ENCODE measurements at regions not wholly inside any gene's neighbourhood (a gene's known extent, or its start where the extent isn't known, plus 50 kb on each side); places are given as distances from the start of the nearest gene placed in this dataset.
"Not testable (repeated sequence)": the region's sequence is repeated elsewhere in the genome, so short reads cannot be mapped to it uniquely, and the experiment has no call there.

- DNase-seq: no peak
Observed at GRCh38 chr4:27888505-27888904, 1027.9 kb downstream of the STIM2 start.

GRCh38 chr4:27894951-27895350 is 1034.3 kb downstream of the STIM2 start:
- DNase-seq: no peak

GRCh38 chr4:27908356-27908755 is 1047.7 kb downstream of the STIM2 start:
- DNase-seq: no peak

DNA sequence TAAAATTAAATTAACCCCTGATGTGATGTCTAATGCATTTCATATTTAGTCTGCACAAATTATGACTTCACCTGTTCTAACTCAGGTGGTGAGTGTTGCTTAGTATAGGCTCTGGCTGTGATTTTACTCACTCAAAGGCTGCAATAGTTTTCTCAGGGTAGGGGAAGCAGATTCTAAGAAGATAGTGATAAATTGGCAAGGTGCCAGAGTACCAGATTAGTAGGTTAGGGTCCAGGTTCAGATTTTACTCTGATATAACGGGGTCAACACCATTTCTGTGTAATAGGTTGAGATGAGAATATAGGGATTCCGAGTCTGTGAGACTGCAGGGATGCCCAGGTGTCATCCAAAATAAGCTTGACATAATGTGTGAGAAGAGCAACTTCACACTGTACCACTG is 1049.6 kb downstream of the STIM2 start:
- no peak for DNase-seq

DNA sequence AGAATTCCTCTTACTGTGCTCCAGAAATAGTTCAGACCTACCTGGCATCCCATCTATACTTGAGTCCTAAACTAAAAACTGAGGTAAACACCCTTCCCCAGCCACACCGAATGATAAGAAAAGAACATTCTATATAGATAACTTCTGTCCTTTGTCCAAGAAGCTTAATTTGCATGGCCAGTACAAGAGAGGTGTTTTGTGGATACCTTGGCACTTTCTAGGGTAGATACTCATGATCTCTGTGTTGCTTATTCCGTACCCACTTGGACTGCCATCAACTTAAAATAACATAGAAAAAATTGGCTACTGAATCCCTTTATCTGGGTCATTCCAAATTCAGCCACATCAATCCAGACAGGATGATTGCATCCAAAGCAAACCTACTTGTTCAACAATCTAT is 1050.4 kb downstream of the STIM2 start:
- DNase-seq: no peak

DNA sequence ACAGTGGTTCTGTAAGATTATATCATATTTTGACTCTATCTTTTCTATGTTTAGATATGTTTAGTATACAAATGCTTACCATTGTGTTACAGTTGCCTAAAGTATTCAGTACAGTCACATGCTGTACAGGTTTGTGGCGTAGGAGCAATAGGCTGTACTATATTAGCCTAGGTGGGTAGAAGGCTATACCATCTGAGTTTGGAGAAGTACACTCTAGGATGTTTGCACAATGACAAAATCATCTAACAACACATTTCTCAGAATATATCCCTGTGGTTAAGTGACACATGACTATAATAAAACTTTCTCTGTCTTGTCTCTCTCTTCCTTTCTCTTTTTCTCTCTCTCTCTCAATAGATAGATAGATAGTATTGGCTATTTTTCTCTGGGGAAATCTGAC is 1053.1 kb downstream of the STIM2 start:
- DNase-seq: no peak

DNA sequence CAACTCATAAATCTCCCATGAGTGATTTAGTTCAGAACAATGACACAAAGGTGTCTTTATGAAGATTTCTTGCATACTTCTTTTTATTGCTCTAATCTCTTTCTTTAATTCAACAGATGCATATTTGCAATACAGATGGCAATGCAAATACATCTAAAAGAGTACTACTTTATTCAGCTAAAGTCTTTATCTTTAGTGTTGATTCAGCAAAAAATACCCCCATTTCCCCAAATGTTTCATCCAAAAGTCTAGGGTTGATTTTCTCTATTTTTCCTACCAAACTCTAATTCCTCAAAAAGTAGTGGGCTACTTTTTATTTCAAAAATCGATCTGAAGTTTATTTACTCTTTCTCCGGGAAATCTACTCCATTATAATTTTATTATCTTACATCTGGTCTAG is 1055.2 kb downstream of the STIM2 start:
- DNase-seq: no peak

GRCh38 chr4:27916452-27917184 is 1056.0 kb downstream of the STIM2 start:
- DNase-seq: no peak

DNA sequence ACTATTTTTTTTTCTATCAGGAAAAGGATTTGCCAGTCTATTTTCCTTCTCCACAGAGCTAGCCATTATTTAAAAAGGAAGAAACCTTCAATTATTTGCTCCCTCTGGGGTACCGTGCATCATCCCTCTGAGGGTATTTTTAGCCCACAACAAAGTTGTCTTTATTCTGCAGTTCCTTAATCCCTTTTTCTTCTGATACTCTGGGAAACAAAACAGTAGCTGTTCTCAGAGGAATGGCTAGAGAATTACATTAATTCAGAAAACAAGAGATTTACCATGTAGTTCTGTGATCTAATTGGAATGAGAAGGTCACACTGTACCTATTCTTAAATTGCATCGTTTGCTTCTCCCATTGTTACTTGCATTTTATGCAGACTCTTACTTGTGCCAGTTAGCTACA is 1056.7 kb downstream of the STIM2 start:
- peak; percentile 48 for DNase-seq

DNA sequence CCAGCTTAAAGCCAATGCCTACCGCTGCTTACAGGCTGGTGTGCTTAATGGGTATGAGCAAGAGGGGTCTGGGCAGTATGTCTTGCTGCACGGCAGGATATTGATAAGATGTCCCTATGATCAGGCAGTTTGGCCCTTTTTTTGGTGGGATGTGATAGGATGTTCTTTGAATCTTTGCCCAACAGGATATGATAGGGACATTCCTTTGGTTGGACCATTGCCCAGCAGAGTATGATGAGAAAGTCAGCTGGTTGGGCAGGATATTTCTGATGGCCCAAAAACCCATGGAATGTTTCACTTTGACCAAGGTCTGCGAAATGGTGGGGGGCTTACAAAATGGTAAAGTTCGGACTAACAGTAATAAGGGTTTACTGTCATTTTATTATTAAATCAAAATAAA is 1060.6 kb downstream of the STIM2 start:
- no peak for DNase-seq

GRCh38 chr4:27928761-27929540 is 1068.3 kb downstream of the STIM2 start:
- no peak for DNase-seq

DNA sequence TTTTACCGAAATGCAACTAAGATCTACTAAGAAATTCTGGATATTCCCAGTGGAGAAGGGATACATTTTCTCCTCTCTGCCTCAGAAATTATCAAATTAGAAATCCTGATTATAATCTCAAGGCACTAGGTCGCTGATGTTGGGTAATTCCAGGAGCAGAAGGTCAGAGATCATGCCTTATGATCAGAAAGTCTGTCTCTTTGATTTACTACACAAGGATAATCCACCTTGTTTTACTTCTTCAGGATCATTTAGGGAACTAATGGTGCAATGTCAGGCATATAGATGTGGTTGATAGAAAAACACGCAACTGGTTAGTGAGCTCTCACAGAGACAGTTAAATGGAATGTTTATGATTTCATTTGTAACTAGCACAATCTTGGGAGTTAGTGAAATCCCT is 1069.7 kb downstream of the STIM2 start:
- DNase-seq: no peak

DNA sequence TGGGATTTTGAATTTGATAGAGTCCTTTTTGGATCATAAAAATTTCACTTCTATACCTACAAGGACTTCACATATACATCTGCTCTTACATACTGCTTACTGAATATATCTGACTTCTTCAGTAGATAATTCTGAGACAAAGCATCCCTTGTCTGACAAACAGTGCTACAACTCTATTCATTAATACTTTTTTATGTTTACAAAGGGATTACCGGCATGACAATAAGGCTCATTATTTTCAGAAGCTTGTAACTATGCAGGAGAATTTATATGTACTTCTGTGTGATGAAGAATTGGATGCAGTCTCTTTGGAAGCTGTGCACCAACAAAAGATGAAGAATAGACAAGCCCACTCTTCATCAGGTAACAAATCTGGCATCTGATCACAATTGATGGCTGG is 1070.3 kb downstream of the STIM2 start:
- no peak for DNase-seq

DNA sequence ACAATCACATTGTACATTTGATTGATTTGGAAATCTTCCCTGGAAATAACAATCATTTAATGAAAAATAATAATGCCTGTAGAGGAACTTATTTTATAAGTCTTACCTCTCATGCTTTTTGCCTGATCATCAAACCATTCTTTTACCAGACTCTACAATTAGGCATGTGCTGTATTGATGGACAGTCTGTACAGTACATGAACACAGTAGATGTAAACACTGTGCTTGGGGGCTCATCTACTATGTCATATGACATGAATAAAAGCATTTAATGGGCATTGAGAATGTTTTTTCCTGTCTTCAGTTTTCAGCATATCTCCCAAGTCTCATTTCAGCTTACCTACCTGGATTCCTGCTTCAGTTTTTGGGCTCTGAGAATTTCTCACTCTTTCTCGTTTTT is 1070.9 kb downstream of the STIM2 start:
- no peak for DNase-seq

DNA sequence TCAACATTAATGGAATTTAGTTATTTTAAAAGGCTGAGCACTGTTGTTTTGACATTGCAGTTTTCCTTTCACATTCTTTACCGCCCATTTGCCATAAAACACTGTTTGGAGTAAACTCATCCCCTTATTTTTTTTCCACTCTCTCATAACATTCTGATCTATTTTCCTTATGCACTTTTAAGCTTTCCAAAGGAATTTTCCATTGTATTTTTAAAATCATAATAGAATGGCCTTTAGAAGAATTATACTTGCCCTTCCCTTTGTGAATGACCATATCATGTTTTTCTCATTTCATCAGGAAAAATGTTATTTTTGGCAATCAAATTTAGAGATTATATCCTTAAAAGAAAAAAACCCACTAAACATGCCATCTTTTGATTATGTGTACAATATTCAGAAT is 1074.2 kb downstream of the STIM2 start:
- DNase-seq: no peak

DNA sequence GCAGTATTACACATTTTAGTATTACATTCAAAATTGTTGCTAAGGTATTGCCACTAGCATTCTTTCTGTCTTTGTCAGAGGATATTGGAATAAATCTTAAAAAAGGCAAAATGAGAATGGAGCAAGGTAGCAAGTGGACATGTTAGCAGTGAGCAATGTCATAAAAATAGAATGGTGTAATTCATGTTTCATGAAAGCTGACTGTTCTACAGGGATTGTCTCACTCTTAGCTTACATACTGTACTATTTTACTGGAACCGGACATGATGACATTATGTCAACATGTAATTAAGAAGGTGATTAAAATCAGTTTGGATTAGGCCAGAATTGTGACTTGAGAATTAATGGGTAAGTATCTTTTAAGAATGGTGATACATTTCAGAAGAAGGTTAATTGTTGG is 1086.2 kb downstream of the STIM2 start:
- no peak for DNase-seq

GRCh38 chr4:27947302-27947701 is 1086.7 kb downstream of the STIM2 start:
- no peak for DNase-seq

- DNase-seq: no peak
Observed at GRCh38 chr4:27964095-27964494, 1103.5 kb downstream of the STIM2 start.

DNA sequence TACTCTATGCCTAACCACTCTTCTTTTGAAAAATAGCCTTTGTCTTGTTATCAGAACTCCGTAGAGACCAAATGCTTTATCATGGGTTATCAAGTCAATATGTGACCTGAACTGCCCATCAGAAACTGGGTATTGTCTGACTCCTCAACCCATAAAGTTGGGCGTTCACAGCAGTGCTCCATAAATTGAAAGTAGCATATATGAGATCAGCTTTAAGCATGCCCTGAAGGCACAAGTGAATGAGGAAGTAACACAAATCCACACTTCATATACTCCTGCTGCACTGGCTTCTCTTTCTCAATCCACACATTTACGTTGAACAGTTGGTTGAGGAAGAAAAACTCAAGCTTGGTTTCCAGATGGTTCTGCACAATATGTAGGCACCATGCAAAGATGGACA is 1106.0 kb downstream of the STIM2 start:
- no peak for DNase-seq

- DNase-seq: no peak
Observed at GRCh38 chr4:27973056-27973455, 1112.4 kb downstream of the STIM2 start.

GRCh38 chr4:27973700-27974099 is 1113.1 kb downstream of the STIM2 start:
- no peak for DNase-seq

GRCh38 chr4:27974339-27974738 is 1113.7 kb downstream of the STIM2 start:
- DNase-seq: no peak

GRCh38 chr4:27974881-27975280 is 1114.2 kb downstream of the STIM2 start:
- DNase-seq: not testable (repeated sequence)

DNA sequence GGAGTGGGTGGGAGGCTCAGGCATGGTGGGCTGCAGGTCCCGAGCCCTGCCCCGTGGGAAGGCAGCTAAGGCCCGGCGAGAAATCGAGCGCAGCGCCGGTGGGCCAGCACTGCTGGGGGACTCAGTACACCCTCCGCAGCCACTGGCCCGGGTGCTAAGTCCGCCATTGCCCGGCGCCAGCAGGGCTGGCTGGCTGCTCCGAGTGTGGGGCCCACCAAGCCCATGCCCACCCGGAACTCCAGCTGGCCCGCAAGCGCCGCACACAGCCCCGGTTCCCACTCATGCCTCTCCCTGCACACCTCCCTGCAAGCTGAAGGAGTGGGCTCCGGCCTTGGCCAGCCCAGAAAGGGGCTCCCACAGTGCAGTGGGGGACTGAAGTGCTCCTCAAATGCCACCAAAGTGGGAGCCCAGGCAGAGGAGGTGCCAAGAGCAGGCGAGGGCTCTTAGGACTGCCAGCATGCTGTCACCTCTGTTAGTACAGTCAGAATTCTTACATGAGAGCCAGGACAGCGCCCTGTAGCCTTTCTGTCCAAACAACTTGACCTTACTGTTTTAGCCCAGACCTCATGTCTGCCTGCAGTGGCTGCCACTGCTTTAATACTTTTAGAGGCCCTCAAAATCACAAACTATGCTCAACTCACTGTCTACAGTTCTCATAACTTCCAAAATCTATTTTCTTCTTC is 1117.9 kb downstream of the STIM2 start:
- DNase-seq: not testable (repeated sequence)
